Head of caudate nucleus (tissue), 42 donors: ENCODE measurements at regions not wholly inside any gene's neighbourhood (a gene's known extent, or its start where the extent isn't known, plus 50 kb on each side); places are given as distances from the start of the nearest gene placed in this dataset.
"Not testable (repeated sequence)": the region's sequence is repeated elsewhere in the genome, so short reads cannot be mapped to it uniquely, and the experiment has no call there.

Source experiments
- DNase-seq, 42 donors: peaks; one replicate each; pipeline versions ENCODE4 v3.0.0 to v3.0.0-alpha.2; 2020 to 2021; ENCODE audit warnings: mixed read lengths in 7 of 42
- intact Hi-C: fragments of 100-400 bp; cut with DNase I; formaldehyde crosslinking; loops from one replicate; pipeline ENCODE4 v1.15.0; 2022

- intact Hi-C loops: no loop called here
- no peak for DNase-seq
These were observed 195.4 kb upstream of the MSX2 start for GRCh38 chr5:174528821-174529544.

- DNase-seq: no peak
- intact Hi-C loops: no loop called here
These were observed 194.3 kb upstream of the MSX2 start for GRCh38 chr5:174529925-174530681.

GRCh38 chr5:174531782-174532191 is 192.6 kb upstream of the MSX2 start:
- intact Hi-C loops: no loop called here
- DNase-seq: no peak

- DNase-seq: peak; percentile 50 to 96 (median 79)
- intact Hi-C loops: no loop called here
These were observed 191.6 kb upstream of the MSX2 start for GRCh38 chr5:174532455-174533453.

GRCh38 chr5:174533751-174534241 is 190.6 kb upstream of the MSX2 start:
- intact Hi-C loops: no loop called here
- DNase-seq: no peak

GRCh38 chr5:174535669-174536068 is 188.7 kb upstream of the MSX2 start:
- intact Hi-C loops: no loop called here
- DNase-seq: no peak

GRCh38 chr5:174539823-174540222 is 184.6 kb upstream of the MSX2 start:
- DNase-seq, intact Hi-C loops: not testable (repeated sequence)

GRCh38 chr5:174542037-174542436 is 182.3 kb upstream of the MSX2 start:
- intact Hi-C loops: no loop called here
- no peak for DNase-seq

- intact Hi-C loops: no loop called here
- DNase-seq: no peak
These were observed 181.9 kb upstream of the MSX2 start for GRCh38 chr5:174542471-174542870.

GRCh38 chr5:174545926-174546325 is 178.5 kb upstream of the MSX2 start:
- no peak for DNase-seq
- intact Hi-C loops: no loop called here

- no peak for DNase-seq
These were observed 176.6 kb upstream of the MSX2 start for GRCh38 chr5:174547814-174548213.

GRCh38 chr5:174549254-174549653 is 175.1 kb upstream of the MSX2 start:
- DNase-seq: peak in 5 of 42 donors; percentile 9 to 76 (median 38)
- intact Hi-C loops: no loop called here

More at GRCh38 chr5:174547814-174548213, 176.6 kb upstream of the MSX2 start:
- intact Hi-C loops: no loop called here

GRCh38 chr5:174550026-174550425 is 174.4 kb upstream of the MSX2 start:
- no peak for DNase-seq
- intact Hi-C loops: no loop called here

- DNase-seq: no peak
- intact Hi-C loops: no loop called here
These were observed 172.0 kb upstream of the MSX2 start for GRCh38 chr5:174552428-174552827.

- DNase-seq: peak in 10 of 42 donors; percentile 5 to 61 (median 17)
- intact Hi-C loops: no loop called here
These were observed 170.8 kb upstream of the MSX2 start for GRCh38 chr5:174553556-174553955.

- intact Hi-C loops: no loop called here
- no peak for DNase-seq
These were observed 168.7 kb upstream of the MSX2 start for GRCh38 chr5:174555726-174556125.

- no peak for DNase-seq
- intact Hi-C loops: no loop called here
These were observed 167.6 kb upstream of the MSX2 start for GRCh38 chr5:174556756-174557155.

GRCh38 chr5:174558190-174558589 is 166.2 kb upstream of the MSX2 start:
- DNase-seq: no peak
- intact Hi-C loops: no loop called here

- intact Hi-C loops: no loop called here
- no peak for DNase-seq
These were observed 165.2 kb upstream of the MSX2 start for GRCh38 chr5:174559141-174559540.
